ENCODE measurements at regions not wholly inside any gene's neighbourhood (a gene's known extent, or its start where the extent isn't known, plus 50 kb on each side); places are given as distances from the start of the nearest gene placed in this dataset.

GRCh38 chr3:190738636-190739155 is 123.8 kb downstream of the GMNC start:
- TF ChIP-seq CTCF (IDR thresholded peaks at IDR 0.05; ENCODE audit: control extremely low read depth in 1 of 3, insufficient read depth in 1 of 3, low read depth in 1 of 3, low read length in 3 of 3), result no peak
- TF ChIP-seq EP300 (IDR thresholded peaks at IDR 0.05; ENCODE audit: borderline replicate concordance in 1 of 2, low read depth in 2 of 2, low read length in 2 of 2), result no peak
- TF ChIP-seq POLR2A (IDR thresholded peaks at IDR 0.05; ENCODE audit: control extremely low read depth in 1 of 2, low read depth in 2 of 2, low read length in 2 of 2), result no peak
- no peak for TF ChIP-seq EZH2 (IDR thresholded peaks at IDR 0.05; ENCODE audit: low read depth, low read length, severe bottlenecking)
- no peak for TF ChIP-seq POLR2AphosphoS5 (IDR thresholded peaks at IDR 0.05; ENCODE audit: low read depth, low read length)
- TF ChIP-seq JUND (IDR thresholded peaks at IDR 0.05; ENCODE audit: low read length), result no peak
- TF ChIP-seq CEBPB (IDR thresholded peaks at IDR 0.05; ENCODE audit: low read depth, low read length), result no peak
- no peak for TF ChIP-seq SAP30 (IDR thresholded peaks at IDR 0.05; ENCODE audit: insufficient read depth, insufficient replicate concordance, low read length)
- TF ChIP-seq TAF1 (IDR thresholded peaks at IDR 0.05; ENCODE audit: low read depth, low read length), result no peak
- TF ChIP-seq CTBP2 (IDR thresholded peaks at IDR 0.05; ENCODE audit: borderline replicate concordance, insufficient read depth, insufficient read length, low read length), result no peak
- TF ChIP-seq CHD2 (IDR thresholded peaks at IDR 0.05; ENCODE audit: low read length), result no peak
- no peak for TF ChIP-seq RXRA (IDR thresholded peaks at IDR 0.05; ENCODE audit: insufficient read depth, low read depth, low read length)
- TF ChIP-seq PHF8 (conservative IDR thresholded peaks at IDR 0.05; ENCODE audit: low read depth, low read length), result no peak
- no peak for TF ChIP-seq YY1 (IDR thresholded peaks at IDR 0.05; ENCODE audit: low read depth, low read length)

All from H1 (cell line).